Liver (tissue), 8 donors: ENCODE measurements at regions not wholly inside any gene's neighbourhood (a gene's known extent, or its start where the extent isn't known, plus 50 kb on each side); places are given as distances from the start of the nearest gene placed in this dataset.

ENCODE experiments used
- DNase-seq: peaks from one replicate; pipeline ENCODE4 v3.0.0-alpha.2; 2017; ENCODE audit warnings: low spot score
- H3K27ac ChIP-seq, 2 donors: one replicate each; pipeline ENCODE4 v1.7.0; 2013; ENCODE audit warnings: inconsistent platforms in 2 of 2, low read length in 2 of 2, control low read depth in 1 of 2, low read depth in 1 of 2, mild to moderate bottlenecking in 1 of 2
- H3K27me3 ChIP-seq, 4 donors: one replicate each; pipeline versions ENCODE4 v1.6.1 to v1.7.0; 2013; ENCODE audit warnings: low read length in 3 of 4, inconsistent platforms in 1 of 4, mild to moderate bottlenecking in 1 of 4, moderate library complexity in 1 of 4; ENCODE audit not compliant: control insufficient read depth in 4 of 4, insufficient read depth in 4 of 4
- H3K36me3 ChIP-seq, 4 donors: one replicate each; pipeline versions ENCODE4 v1.6.1 to v1.7.0; 2013; ENCODE audit warnings: low read length in 3 of 4, mild to moderate bottlenecking in 3 of 4, low read depth in 1 of 4, moderate library complexity in 1 of 4; ENCODE audit not compliant: control insufficient read depth in 4 of 4, insufficient read depth in 3 of 4
- H3K4me1 ChIP-seq, 4 donors: one replicate each; pipeline versions ENCODE4 v1.6.1 to v1.7.0; 2013; ENCODE audit warnings: low read length in 3 of 4, mild to moderate bottlenecking in 3 of 4, moderate library complexity in 1 of 4; ENCODE audit not compliant: control insufficient read depth in 4 of 4, insufficient read depth in 4 of 4
- H3K4me3 ChIP-seq, 3 donors: one replicate each; pipeline versions ENCODE4 v1.6.1 to v1.7.0; 2013; ENCODE audit warnings: low read length in 3 of 3, control low read depth in 1 of 3, low read depth in 1 of 3, mild to moderate bottlenecking in 1 of 3
- H3K9ac ChIP-seq, 2 donors: one replicate each; pipeline ENCODE4 v1.7.0; 2013; ENCODE audit warnings: low read length in 2 of 2, mild to moderate bottlenecking in 2 of 2, moderate library complexity in 2 of 2, control low read depth in 1 of 2, low read depth in 1 of 2
- H3K9me3 ChIP-seq, 4 donors: one replicate each; pipeline versions ENCODE4 v1.6.1 to v1.7.0; 2013; ENCODE audit warnings: low read length in 3 of 4; ENCODE audit not compliant: control insufficient read depth in 4 of 4
- ATF3 ChIP-seq: IDR thresholded peaks from 2 replicates; pipeline ENCODE4 v1.6.1; 2016; ENCODE audit warnings: antibody characterized with exemption
- CTCF ChIP-seq: fragments of 150-350 bp; IDR thresholded peaks from 2 replicates; pipeline ENCODE4 v1.5.1; 2017; ENCODE audit warnings: improper control_type of control experiment, low read depth, low read length; ENCODE audit not compliant: missing input control
- EGR1 ChIP-seq, 2 donors: IDR thresholded peaks; 2 replicates each; pipeline ENCODE4 v1.6.1; 2016 to 2018; ENCODE audit warnings: antibody characterized with exemption in 2 of 2, low read depth in 2 of 2
- FOXA2 ChIP-seq: IDR thresholded peaks from 2 replicates; pipeline ENCODE4 v1.6.1; 2016; ENCODE audit warnings: antibody characterized with exemption
- HNF4A ChIP-seq, 2 donors: conservative IDR thresholded peaks; 2 replicates each; pipeline ENCODE4 v1.6.1; 2016; ENCODE audit warnings: antibody characterized with exemption in 2 of 2, mild to moderate bottlenecking in 2 of 2
- RAD21 ChIP-seq, 2 donors: IDR thresholded peaks; 2 replicates each; pipeline ENCODE4 v1.6.1; 2016; ENCODE audit warnings: antibody characterized with exemption in 2 of 2, mild to moderate bottlenecking in 2 of 2
- REST ChIP-seq: IDR thresholded peaks from 2 replicates; pipeline ENCODE4 v1.6.1; 2016; ENCODE audit warnings: antibody characterized with exemption, mild to moderate bottlenecking
- RXRA ChIP-seq, 2 donors: IDR thresholded peaks; 2 replicates each; pipeline ENCODE4 v1.6.1; 2017 to 2018; ENCODE audit warnings: antibody characterized with exemption in 2 of 2, mild to moderate bottlenecking in 1 of 2
- ZBTB33 ChIP-seq: IDR thresholded peaks from 2 replicates; pipeline ENCODE4 v1.6.1; 2016; ENCODE audit warnings: antibody characterized with exemption
- WGBS: extraction: QIAGEN DNeasy Blood & Tissue Kit; methylation state at CpG from one replicate; pipeline ENCODE4 v1.1.7; 2013; 5-methylcytosine and 5-hydroxymethylcytosine counted together
- donor health status: healthy.
- donor health status: healthy.
- donor health status: healthy.
- donor health status: healthy.
- donor health status: healthy.

- TF ChIP-seq REST (no peak), HNF4A (conservative IDR thresholded peaks at IDR 0.05) (no peak), ZBTB33 (no peak), FOXA2 (no peak), ATF3 (no peak), RXRA (IDR thresholded peaks at IDR 0.05) (no peak)
These were observed 142.0 kb downstream of the CEP57L1 start (continued) for GRCh38 chr6:109237077-109237985.

GRCh38 chr6:109236115-109237076 is 141.1 kb downstream of the CEP57L1 start:
- H3K4me1 ChIP-seq = no peaks in the 10 kb centered on the region
- no peaks in the 10 kb centered on the region for H3K36me3 ChIP-seq
- H3K27me3 ChIP-seq = no peaks in the 10 kb centered on the region
- peak; percentile 43 for DNase-seq
- no peaks in the 10 kb centered on the region for H3K9me3 ChIP-seq
- WGBS = 72% methylated on average over 18 of the region's 18 CpGs
- no peak overlapping the region for H3K27ac ChIP-seq
- no peak overlapping the region for H3K4me3 ChIP-seq
- H3K9ac ChIP-seq = no peak overlapping the region
- TF ChIP-seq RAD21 (IDR thresholded peaks at IDR 0.05) = peak in 1 of 2 donors; percentile 64
- TF ChIP-seq RXRA (IDR thresholded peaks at IDR 0.05) = no peak
- TF ChIP-seq EGR1 (IDR thresholded peaks at IDR 0.05; ENCODE audit: low read depth in 2 of 2) = no peak

- no peaks in the 10 kb centered on the region for H3K4me1 ChIP-seq
- 92% methylated on average over 3 of the region's 3 CpGs for WGBS
- no peak overlapping the region for H3K4me3 ChIP-seq
- H3K27me3 ChIP-seq = no peaks in the 10 kb centered on the region
- TF ChIP-seq HNF4A (conservative IDR thresholded peaks at IDR 0.05) (no peak), CTCF (no peak)
- H3K9me3 ChIP-seq = no peaks in the 10 kb centered on the region
- H3K9ac ChIP-seq = no peak overlapping the region
- DNase-seq = no peak
- H3K36me3 ChIP-seq = no peaks in the 10 kb centered on the region
- no peak overlapping the region for H3K27ac ChIP-seq
These were observed 140.3 kb downstream of the CEP57L1 start for GRCh38 chr6:109235481-109236038.
